ENCODE measurements at regions not wholly inside any gene's neighbourhood (a gene's known extent, or its start where the extent isn't known, plus 50 kb on each side); places are given as distances from the start of the nearest gene placed in this dataset.

GRCh38 chr4:148790691-148791090 lies 348.5 kb upstream of the NR3C2 start:
- TF ChIP-seq POLR2A (IDR thresholded peaks at IDR 0.05) (no peak), EP300 (IDR thresholded peaks at IDR 0.05) (no peak), CTCF (IDR thresholded peaks at IDR 0.05) (no peak)
- Histone ChIP-seq H3K27me3 (no peaks in the 10 kb centered on the region), H3K4me1 (ENCODE audit: insufficient read depth) (no peaks in the 10 kb centered on the region), H3K36me3 (no peaks in the 10 kb centered on the region), H3K9me3 (no peaks in the 10 kb centered on the region), H3K4me3 (no peak overlapping the region), H3K27ac (no peak overlapping the region)
- 86 to 90% (median 88%) methylated on average over 5 of the region's 5 CpGs for WGBS, 3 donors
- intact Hi-C loops (cut with DNase I), result no loop called here
- DNase-seq, result no peak

GRCh38 chr4:148790246-148790645 lies 348.0 kb upstream of the NR3C2 start:
- Histone ChIP-seq H3K27ac (no peak overlapping the region), H3K27me3 (no peaks in the 10 kb centered on the region), H3K9me3 (no peaks in the 10 kb centered on the region), H3K4me1 (ENCODE audit: insufficient read depth) (no peaks in the 10 kb centered on the region), H3K4me3 (no peak overlapping the region), H3K36me3 (no peaks in the 10 kb centered on the region)
- DNase-seq, result no peak
- TF ChIP-seq EP300 (IDR thresholded peaks at IDR 0.05), result no peak
- TF ChIP-seq CTCF (IDR thresholded peaks at IDR 0.05), result no peak
- no peak for TF ChIP-seq POLR2A (IDR thresholded peaks at IDR 0.05)
- WGBS, 3 donors, result 86 to 96% (median 92%) methylated on average over 5 of the region's 5 CpGs
- intact Hi-C loops (cut with DNase I), result no loop called here

GRCh38 chr4:148787831-148788477 lies 345.7 kb upstream of the NR3C2 start:
- 47 to 63% (median 54%) methylated on average over 2 of the region's 2 CpGs for WGBS, 3 donors
- H3K9me3 ChIP-seq, result no peaks in the 10 kb centered on the region
- no peaks in the 10 kb centered on the region for H3K36me3 ChIP-seq
- TF ChIP-seq EP300 (IDR thresholded peaks at IDR 0.05) (no peak), POLR2A (IDR thresholded peaks at IDR 0.05) (no peak), CTCF (IDR thresholded peaks at IDR 0.05) (no peak)
- DNase-seq, result no peak
- no peaks in the 10 kb centered on the region for H3K4me1 ChIP-seq (ENCODE audit: insufficient read depth)
- intact Hi-C loops (cut with DNase I), result no loop called here
- H3K27me3 ChIP-seq, result no peaks in the 10 kb centered on the region
- H3K27ac ChIP-seq, result no peak overlapping the region
- H3K4me3 ChIP-seq, result no peak overlapping the region

- H3K4me3 ChIP-seq, result no peak overlapping the region
- no peak for TF ChIP-seq EP300 (IDR thresholded peaks at IDR 0.05)
- TF ChIP-seq CTCF (IDR thresholded peaks at IDR 0.05), result no peak
- no peak for TF ChIP-seq POLR2A (IDR thresholded peaks at IDR 0.05)
- intact Hi-C loops (cut with DNase I), result no loop called here
- no peaks in the 10 kb centered on the region for H3K4me1 ChIP-seq (ENCODE audit: insufficient read depth)
- no peaks in the 10 kb centered on the region for H3K27me3 ChIP-seq
- no peaks in the 10 kb centered on the region for H3K36me3 ChIP-seq
- WGBS, 3 donors, result 78 to 90% (median 89%) methylated on average over 2 of the region's 2 CpGs
- no peak overlapping the region for H3K27ac ChIP-seq
- no peak for DNase-seq
- no peaks in the 10 kb centered on the region for H3K9me3 ChIP-seq
Measured at GRCh38 chr4:148787285-148787684, 345.1 kb upstream of the NR3C2 start.
